Gastroesophageal sphincter (tissue), 3 donors: ENCODE measurements at regions not wholly inside any gene's neighbourhood (a gene's known extent, or its start where the extent isn't known, plus 50 kb on each side); places are given as distances from the start of the nearest gene placed in this dataset.

Experiments used
- CTCF ChIP-seq, 4 experiments: fragments of 200-600 bp in 2 of 4; fragments of 450-650 bp in 2 of 4; sonication (generic) in 1 of 4; IDR thresholded peaks; one replicate each; pipeline ENCODE4 v1.5.1; 2017 to 2019; ENCODE audit warnings: antibody characterized with exemption in 4 of 4, mild to moderate bottlenecking in 2 of 4, moderate library complexity in 2 of 4
- POLR2A ChIP-seq, 2 donors: fragments of 450-650 bp; IDR thresholded peaks; one replicate each; pipeline ENCODE4 v1.6.1; 2017; ENCODE audit warnings: antibody characterized with exemption in 2 of 2, mild to moderate bottlenecking in 2 of 2, moderate library complexity in 1 of 2
- POLR2AphosphoS5 ChIP-seq: sonication (generic); formaldehyde crosslinking; IDR thresholded peaks from one replicate; pipeline ENCODE4 v1.6.1; 2017; ENCODE audit warnings: antibody characterized with exemption

GRCh38 chr3:181855825-181856224, 144.1 kb downstream of the SOX2 start:
- TF ChIP-seq CTCF (IDR thresholded peaks at IDR 0.05) = no peak
- no peak for TF ChIP-seq POLR2AphosphoS5
- no peak for TF ChIP-seq POLR2A (IDR thresholded peaks at IDR 0.05)
